AG09309 (cell line): ENCODE measurements at regions not wholly inside any gene's neighbourhood (a gene's known extent, or its start where the extent isn't known, plus 50 kb on each side); places are given as distances from the start of the nearest gene placed in this dataset.

ENCODE experiments used
- DNase-seq: peaks from one replicate; pipeline ENCODE4 v3.0.0-alpha.2; 2010; ENCODE audit warnings: low read depth
- H3K4me3 ChIP-seq: 2 replicates; pipeline ENCODE4 v1.5.1; 2011; ENCODE audit warnings: mild to moderate bottlenecking, low read depth, low read length, moderate library complexity; ENCODE audit not compliant: control insufficient read depth
- CTCF ChIP-seq: IDR thresholded peaks from 2 replicates; pipeline ENCODE4 v1.5.1; 2011; ENCODE audit warnings: mild to moderate bottlenecking, low read depth, low read length, inconsistent platforms; ENCODE audit not compliant: insufficient read depth, control insufficient read depth; ENCODE audit errors: missing control alignments

GRCh38 chrX:1034717-1035116 is 177.7 kb downstream of the CRLF2 start:
- H3K4me3 ChIP-seq, result no peak overlapping the region
- no peak for DNase-seq
- no peak for TF ChIP-seq CTCF

DNA sequence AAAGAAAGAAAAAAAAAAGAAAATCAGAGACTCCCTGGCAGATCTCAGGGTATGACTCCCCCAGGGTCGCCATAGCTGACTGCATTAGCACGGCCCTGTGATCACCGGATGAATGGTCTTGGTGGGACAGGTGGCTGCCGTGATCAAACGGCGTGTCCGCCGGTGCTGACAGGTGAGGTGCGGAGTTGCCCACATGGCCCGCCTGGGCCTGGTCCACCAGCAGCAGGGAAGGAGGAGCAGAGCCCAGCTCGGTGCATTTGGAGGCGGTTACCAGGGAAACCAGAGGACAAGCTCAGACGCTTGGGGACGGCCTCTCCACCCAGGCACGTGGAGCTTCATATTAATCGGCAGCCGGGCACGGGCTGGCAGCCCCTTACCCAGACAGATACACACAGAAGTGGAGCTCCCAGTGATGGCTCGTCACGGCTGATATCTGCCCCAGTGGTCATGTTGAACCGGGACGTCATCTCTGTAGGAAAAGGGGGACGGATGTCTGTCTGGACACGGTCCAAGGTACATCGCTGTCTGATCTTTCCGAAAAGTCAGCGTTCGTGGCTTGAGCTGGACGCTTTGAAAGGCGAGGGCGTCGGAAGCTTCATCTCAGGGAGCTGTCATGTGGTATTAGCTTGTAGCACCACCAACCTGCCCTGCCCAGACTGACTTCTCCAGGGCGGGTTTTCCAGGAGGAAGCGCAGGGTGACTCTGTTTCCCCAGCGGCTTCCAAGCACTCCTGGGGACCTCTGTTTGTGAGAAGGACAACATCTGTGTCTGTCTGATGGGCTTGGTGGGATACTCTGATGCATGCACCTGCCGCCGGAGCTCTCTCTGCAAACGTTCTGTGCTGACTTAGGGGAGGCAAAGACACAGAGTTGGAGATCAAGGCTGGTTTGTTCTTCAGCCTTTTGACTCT is 180.7 kb downstream of the CRLF2 start:
- H3K4me3 ChIP-seq, result no peak overlapping the region
- TF ChIP-seq CTCF, result no peak
- no peak for DNase-seq

DNA sequence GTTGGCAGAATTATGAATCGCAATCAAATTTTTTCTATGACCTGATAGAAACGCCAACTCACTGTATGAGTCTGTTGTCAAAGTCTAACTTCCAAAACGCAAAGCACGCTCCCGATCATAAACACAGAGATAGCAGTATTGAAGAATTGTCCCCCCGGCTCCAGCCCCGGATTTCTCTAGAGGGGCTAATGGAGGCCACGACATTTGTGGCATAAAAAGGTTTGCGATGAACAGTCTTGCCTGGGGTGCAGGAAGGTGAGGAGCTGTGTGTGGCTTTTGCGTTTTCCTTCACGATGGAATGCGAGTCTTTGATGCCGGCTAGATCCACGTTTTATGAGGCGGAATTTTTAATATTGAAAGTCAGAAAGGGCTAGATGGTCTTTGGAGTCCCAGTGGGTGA is 183.0 kb downstream of the CRLF2 start:
- DNase-seq, result no peak
- H3K4me3 ChIP-seq, result no peak overlapping the region
- no peak for TF ChIP-seq CTCF

DNA sequence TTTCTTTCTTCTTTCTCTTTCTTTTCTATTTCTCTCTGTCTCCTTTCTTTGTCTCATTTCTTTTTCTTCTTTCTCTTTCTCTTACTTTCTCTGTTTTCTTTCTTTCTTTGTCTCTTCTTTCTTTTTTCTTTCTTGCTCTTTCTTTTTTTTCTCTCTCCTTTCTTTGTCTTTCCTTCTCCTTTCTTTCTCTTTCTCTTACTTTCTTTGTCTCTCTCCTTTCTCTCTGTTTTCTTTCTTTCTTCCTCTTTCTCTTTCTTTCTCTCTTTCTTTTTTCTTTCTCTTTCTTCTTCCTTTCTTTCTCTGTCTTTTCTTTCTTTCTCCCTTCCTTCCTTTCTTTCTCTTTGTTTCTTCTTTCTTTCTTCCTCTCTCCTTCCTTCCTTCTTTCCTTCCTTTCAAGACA is 184.8 kb downstream of the CRLF2 start:
- no peak for DNase-seq
- H3K4me3 ChIP-seq, result no peak overlapping the region
- no peak for TF ChIP-seq CTCF

- DNase-seq, result no peak
- TF ChIP-seq CTCF, result no peak
- H3K4me3 ChIP-seq, result no peak overlapping the region
These were observed 185.3 kb downstream of the CRLF2 start for GRCh38 chrX:1027133-1027532.

DNA sequence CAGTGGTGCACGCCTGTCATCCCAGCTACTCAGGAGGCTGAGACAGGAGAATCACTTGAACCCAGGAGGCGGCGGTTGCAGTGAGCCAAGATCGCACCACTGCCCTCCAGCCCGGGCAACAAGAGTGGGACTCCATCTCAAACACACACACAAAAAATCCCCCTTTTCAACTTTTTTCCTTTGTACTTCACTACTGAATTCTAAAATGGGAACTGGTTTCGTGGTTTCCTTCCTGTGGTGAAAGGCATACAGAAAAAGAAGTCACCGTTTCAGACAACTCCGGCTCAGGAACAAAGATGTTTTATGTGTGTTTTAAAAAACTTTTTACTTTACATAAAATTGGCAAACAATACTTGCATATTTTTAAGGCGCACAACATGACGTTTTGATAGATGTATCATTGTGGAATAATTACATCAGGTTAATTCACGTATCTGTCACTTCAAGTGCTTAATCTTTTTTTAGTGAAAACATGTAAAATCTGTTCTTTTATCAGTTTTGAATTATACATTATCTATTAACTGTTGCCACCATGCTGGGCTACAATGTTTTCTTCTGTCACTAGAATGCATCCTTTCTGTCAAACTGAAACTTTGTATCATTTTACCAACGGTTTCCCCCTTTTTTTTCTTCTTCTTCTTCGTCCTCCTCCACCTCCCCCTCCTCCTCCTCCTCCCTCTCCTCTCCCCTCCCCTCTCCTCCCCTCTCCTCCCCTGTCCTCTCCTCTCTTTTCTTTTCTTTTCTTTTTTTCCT is 186.0 kb downstream of the CRLF2 start:
- no peak for DNase-seq
- no peak for TF ChIP-seq CTCF
- no peak overlapping the region for H3K4me3 ChIP-seq
